ENCODE measurements at regions not wholly inside any gene's neighbourhood (a gene's known extent, or its start where the extent isn't known, plus 50 kb on each side); places are given as distances from the start of the nearest gene placed in this dataset.
"Not testable (repeated sequence)": the region's sequence is repeated elsewhere in the genome, so short reads cannot be mapped to it uniquely, and the experiment has no call there.

DNA sequence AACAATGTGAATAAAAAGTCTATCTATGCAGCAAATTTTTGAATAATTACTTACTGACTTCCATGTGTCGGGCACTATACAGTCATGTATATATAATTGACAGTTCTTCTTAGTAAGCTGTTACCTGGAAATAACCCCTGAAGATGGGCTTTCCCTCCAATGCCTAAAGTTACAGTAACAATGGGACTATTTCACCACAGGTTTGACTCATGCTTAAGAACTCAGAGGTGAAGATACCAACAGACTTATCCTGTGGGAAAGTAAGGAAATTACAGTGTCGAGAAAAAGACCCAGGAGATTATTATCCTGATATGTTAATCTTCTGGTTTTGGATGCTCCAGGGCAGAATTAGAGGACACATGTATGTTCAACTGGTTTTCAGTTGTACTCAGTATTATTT is 601.5 kb upstream of the SOX9 start:
- no peak for DNase-seq

GRCh38 chr17:71521724-71522123 is 599.1 kb upstream of the SOX9 start:
- DNase-seq = no peak

DNA sequence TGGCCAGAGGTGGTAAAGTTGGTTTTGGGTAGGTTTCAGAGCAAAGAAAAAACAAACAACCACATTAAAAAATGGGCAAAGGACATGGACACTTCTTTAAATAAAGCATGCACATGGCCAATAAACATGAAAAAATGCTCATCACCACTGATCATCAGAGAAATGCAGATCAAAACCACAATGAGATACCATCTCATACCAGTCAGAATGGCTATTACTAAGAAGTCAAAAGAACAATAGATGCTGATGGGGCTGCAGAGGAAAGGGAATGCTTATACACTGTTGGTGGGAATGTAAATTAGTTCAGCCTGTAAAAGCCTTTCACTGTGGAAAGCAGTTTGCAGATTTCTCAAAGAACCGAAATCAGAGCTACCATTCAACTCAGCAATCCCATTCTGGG is 598.4 kb upstream of the SOX9 start:
- DNase-seq = no peak

DNA sequence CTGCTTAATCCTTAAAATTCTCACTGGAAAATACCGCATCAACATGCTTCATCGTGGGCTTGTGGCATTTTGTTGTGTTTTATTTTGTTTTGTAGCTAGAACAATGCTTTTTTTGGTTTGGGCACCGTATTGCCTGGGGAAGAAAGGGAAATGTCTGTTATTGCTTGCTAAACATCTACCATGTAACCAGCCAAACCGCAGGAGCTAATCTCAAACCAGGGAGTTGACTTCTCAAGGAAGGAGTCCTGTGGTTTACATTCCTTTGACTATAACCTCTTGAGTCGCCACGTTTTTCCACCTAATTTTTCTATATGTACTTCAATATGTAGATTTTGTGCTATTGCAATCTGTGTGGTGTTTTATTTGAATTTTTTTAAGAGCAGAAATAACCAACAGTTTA is 593.5 kb upstream of the SOX9 start:
- DNase-seq = no peak

GRCh38 chr17:71528210-71528609 is 592.6 kb upstream of the SOX9 start:
- no peak for DNase-seq

DNA sequence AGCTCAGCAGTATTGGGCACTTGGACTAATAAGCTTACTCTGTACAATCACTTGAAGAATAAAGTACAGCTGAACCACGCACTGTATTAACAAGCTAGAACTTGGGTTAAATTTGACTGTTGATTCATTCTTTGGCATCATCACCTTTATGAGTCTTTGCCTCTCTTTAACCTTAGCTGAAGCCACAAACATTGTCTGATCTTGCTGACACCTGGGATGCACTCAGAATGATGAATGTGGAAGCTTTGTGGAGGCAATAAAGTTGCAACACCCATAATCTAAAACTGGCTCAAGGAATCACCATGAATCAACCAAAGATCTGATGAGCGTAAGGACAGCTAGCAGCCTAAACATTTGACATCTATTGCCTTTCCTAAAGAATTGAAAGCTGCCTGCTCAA is 590.6 kb upstream of the SOX9 start:
- no peak for DNase-seq

GRCh38 chr17:71535321-71535720 is 585.5 kb upstream of the SOX9 start:
- DNase-seq = no peak

DNA sequence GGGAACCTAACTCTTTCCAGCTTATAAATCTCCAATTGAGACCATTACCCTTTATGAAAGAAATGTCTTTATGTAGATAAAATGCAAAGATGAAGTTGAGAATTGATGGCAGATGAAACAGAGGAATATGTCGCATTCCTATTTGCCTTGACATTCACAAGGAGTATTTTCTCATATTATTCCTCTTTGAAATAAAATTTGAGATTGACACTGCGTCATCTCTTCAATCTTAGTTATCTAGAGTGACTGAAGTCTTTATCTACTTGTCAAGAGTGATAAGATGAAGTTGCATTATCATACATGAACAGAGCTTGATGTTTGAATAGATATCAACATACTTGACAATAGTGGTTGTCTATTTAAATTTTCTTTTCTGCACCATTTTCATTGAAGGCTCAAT is 574.4 kb upstream of the SOX9 start:
- DNase-seq = no peak

GRCh38 chr17:71547904-71548303 is 572.9 kb upstream of the SOX9 start:
- DNase-seq = no peak

GRCh38 chr17:71548540-71549190 is 572.2 kb upstream of the SOX9 start:
- DNase-seq = no peak

- no peak for DNase-seq
Measured at GRCh38 chr17:71550675-71551074, 570.1 kb upstream of the SOX9 start.

- DNase-seq = no peak
Measured at GRCh38 chr17:71553381-71553780, 567.4 kb upstream of the SOX9 start.

GRCh38 chr17:71558901-71559300 is 561.9 kb upstream of the SOX9 start:
- no peak for DNase-seq

DNA sequence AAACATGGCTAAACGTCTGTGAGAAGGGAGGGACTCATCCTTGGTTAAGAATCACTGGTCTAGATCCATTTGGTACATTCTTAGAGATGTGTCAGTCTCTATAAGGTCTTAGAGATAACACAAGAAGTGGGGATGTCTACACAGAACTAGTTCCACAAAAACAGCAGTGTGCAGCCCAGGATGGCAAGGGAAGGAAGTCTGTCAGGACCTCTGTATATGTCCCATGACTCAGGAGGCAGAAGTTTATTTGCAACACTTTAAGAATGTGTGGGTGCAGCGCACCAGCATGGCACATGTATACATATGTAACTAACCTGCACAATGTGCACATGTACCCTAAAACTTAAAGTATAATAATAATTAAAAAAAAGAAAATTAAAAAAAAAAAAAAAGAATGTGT is 548.5 kb upstream of the SOX9 start:
- DNase-seq = no peak

- DNase-seq = no peak
Measured at GRCh38 chr17:71578446-71578845, 542.4 kb upstream of the SOX9 start.

GRCh38 chr17:71580220-71580619 is 540.6 kb upstream of the SOX9 start:
- no peak for DNase-seq

DNA sequence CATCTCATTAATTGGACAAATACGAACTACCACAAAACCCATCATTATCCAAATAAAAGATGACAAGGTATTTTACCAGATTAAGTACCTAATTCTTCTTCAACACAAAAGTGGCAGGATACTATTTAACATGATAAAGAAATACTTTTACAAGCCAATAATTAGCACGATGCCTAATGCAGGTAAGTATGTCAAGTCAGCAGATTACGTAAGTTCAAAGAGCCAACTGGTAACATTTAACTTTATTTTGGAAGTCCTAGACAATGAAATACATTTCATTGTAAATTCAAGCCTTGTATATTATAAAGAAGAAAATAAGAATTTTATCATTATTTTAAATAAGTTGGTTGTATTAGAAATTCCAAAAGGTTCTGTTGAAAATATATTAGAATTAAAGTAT is 535.3 kb upstream of the SOX9 start:
- DNase-seq = no peak

GRCh38 chr17:71592431-71592830 is 528.4 kb upstream of the SOX9 start:
- DNase-seq = no peak

GRCh38 chr17:71593078-71593477 is 527.7 kb upstream of the SOX9 start:
- DNase-seq = no peak

DNA sequence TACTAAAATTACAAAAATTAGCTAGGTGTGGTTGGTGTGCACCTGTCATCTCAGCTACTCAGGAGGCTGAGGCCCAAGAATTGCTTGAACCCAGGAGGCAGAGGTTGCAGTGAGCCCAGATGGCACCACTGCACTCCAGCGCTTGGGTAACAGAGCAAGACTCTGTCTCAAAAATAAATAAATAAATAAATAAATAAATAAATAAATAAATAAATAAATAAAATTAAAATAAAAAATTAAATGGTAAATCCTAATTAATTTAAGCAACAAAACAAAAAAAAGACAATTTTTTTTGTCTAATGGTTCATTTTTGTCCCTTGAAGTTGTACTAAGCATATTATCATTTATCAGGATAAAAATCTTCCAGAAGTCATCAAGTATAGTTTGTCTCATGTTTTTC is 521.2 kb upstream of the SOX9 start:
- DNase-seq = not testable (repeated sequence)

DNA sequence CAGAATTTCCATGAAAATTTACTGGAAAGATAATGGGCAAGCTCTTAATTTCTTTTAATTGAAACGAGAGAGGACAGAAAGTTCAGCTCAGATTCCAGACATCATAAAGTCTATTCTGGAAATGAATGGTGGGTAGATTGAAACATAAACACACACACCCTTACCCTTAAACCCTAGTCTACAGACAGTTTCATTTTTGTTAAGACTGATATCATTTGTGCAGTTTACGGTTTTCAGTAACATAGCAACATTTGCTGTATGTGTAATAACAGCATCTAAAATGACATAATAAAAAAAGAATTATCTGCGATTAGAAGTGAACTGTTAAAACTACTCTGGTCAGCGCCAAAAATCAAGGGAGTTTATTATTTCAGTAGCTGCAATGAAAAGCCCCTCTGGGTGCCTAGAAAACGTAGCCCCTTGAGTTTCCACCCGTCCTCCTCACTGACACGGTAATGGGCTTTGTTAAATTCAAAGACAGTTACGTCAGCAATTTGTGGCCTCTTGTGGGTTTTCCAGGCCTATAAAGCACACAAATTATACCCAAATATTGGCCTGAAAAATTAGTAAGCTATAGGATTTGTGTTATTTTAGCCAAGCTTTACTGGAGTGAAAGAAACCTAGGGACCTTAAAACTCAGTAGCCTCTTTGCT is 520.6 kb upstream of the SOX9 start:
- DNase-seq = no peak

DNA sequence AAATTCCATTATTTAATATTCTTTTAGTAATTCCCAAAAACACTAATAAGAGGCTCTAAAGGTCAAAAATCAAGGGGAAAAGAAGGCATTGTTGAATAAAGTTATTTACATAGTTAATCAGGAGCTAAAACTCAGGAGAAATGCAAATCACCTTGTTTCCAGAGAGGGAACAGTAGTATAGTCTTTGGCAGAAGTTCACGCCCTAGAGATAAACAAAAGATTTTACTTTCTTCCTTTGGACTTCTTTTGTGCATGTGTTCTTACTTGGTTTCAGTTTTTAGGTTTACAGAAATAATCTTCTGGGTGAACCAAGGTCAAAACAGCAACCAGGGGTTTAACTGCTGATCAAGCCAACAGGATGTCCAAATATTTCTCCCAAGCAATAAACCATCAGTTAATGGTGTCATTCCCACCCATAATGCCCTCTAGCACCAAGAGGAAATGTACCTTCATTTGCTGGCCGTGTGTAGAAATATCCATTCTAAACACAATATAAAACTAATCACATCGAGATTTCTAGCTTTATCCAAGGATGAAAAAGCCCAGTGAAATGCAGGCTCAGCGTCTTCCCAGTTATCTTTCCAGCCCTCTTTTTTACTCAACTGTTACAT is 518.8 kb upstream of the SOX9 start:
- no peak for DNase-seq

DNA sequence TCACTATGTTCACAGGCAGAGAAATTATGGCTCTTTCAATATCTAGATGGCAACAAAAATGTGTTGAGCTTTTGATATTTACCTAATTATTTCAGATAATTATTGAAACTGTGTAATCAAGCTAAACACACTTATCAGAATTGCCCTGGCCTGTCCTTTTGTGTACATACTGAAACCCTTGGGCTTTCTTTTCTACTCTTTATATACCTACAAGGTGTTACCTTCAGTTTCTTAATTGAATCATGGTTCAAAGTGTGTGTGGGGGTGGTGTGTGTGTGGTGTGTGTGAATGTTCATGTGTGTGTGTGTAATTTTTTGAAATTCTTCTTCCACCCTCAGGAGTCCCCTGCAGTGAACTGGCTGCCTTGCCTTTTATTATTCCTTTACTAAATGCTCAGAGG is 506.8 kb upstream of the SOX9 start:
- DNase-seq = no peak

DNA sequence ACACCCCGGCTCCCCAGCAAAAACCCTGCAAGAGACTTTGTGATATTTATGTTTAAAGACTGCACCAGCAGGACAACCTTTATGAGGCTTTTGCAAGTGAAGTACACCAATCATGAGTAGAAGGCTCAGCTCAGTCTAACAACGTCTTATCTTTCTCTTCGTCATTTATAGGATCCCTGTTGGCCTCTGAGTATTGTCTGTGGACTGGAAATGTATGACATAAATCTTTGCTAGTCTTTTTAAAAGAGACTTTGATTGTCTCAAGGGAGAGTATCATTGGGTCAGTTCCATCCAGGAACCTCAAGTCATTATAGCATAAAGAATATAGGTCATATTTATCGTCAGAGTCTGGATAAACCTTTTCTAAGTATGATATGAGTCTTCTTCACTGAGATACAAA is 505.0 kb upstream of the SOX9 start:
- no peak for DNase-seq

DNA sequence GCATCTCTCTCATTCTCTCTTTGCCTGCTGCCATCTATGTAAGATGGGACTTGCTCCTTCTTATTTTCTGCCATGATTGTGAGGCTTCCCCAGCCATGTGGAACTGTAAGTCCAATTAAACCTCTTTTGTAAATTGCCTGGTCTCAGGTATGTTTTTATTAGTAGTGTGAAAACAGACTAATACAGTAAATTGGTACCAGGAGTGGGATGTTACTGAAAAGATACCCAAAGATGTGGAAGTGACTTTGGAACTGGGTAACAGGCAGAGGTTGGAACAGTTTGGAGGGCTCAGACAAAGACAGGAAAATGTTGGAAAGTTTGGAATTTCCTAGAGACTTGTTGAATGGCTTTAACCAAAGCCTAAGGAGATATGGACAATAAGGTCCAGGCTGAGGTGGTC is 503.1 kb upstream of the SOX9 start:
- DNase-seq = not testable (repeated sequence)
